Lung (tissue), 11 donors: ENCODE measurements at regions not wholly inside any gene's neighbourhood (a gene's known extent, or its start where the extent isn't known, plus 50 kb on each side); places are given as distances from the start of the nearest gene placed in this dataset.
"Not testable (repeated sequence)": the region's sequence is repeated elsewhere in the genome, so short reads cannot be mapped to it uniquely, and the experiment has no call there.

ENCODE experiments used
- ATAC-seq: fragments of 200-7000 bp; cut with Tn5 transposase; one replicate; pipeline ENCODE4 v1.9.1; 2020; ENCODE audit warnings: moderate number of reproducible peaks; ENCODE audit not compliant: insufficient read depth, low FRiP score
- DNase-seq, 3 donors: peaks; one replicate each; pipeline ENCODE4 v3.0.0-alpha.2; 2013 to 2017
- H3K27ac ChIP-seq, 2 donors: one replicate each; pipeline ENCODE4 v1.5.1; 2013; ENCODE audit warnings: mild to moderate bottlenecking in 2 of 2, moderate library complexity in 2 of 2, control low read depth in 1 of 2, inconsistent platforms in 1 of 2, low read depth in 1 of 2, low read length in 1 of 2
- H3K27me3 ChIP-seq, 3 donors: one replicate each; pipeline ENCODE4 v1.5.1; 2013; ENCODE audit warnings: low read length in 2 of 3; ENCODE audit not compliant: control insufficient read depth in 3 of 3, insufficient read depth in 3 of 3
- H3K36me3 ChIP-seq, 4 donors: one replicate each; pipeline ENCODE4 v1.5.1; 2013; ENCODE audit warnings: low read length in 4 of 4, mild to moderate bottlenecking in 1 of 4, moderate library complexity in 1 of 4; ENCODE audit not compliant: control insufficient read depth in 4 of 4, insufficient read depth in 4 of 4
- H3K4me1 ChIP-seq, 5 donors: one replicate each; pipeline ENCODE4 v1.5.1; 2013; ENCODE audit warnings: low read length in 5 of 5, mild to moderate bottlenecking in 2 of 5, moderate library complexity in 1 of 5; ENCODE audit not compliant: control insufficient read depth in 5 of 5, insufficient read depth in 5 of 5
- H3K4me3 ChIP-seq: one replicate; pipeline ENCODE4 v1.5.1; 2013; ENCODE audit warnings: mild to moderate bottlenecking, control low read depth, moderate library complexity
- H3K9ac ChIP-seq, 2 donors: one replicate each; pipeline ENCODE4 v1.5.1; 2013; ENCODE audit warnings: low read length in 2 of 2, control low read depth in 1 of 2; ENCODE audit not compliant: insufficient read depth in 1 of 2
- H3K9me3 ChIP-seq, 4 donors: one replicate each; pipeline ENCODE4 v1.5.1; 2013; ENCODE audit warnings: low read length in 3 of 4, mild to moderate bottlenecking in 1 of 4, moderate library complexity in 1 of 4; ENCODE audit not compliant: control insufficient read depth in 4 of 4, insufficient read depth in 3 of 4
- WGBS, 2 donors: extraction: QIAGEN DNeasy Blood & Tissue Kit; methylation state at CpG; one replicate each; pipeline ENCODE4 v1.1.7; 2013; 5-methylcytosine and 5-hydroxymethylcytosine counted together
- TF ChIP-seq, protein P1 (sequence below): IDR thresholded peaks from 2 replicates; pipeline ENCODE4 v1.5.1; 2012; ENCODE audit warnings: mild to moderate bottlenecking; ENCODE audit errors: control extremely low read depth, extremely low read depth
- donor health status: control.
- donor health status: control.
- donor health status: Bipolar disorder and iron deficiency.
- donor health status: healthy.
- donor health status: DM: yes; HTN: yes; CAD: no.

DNA sequence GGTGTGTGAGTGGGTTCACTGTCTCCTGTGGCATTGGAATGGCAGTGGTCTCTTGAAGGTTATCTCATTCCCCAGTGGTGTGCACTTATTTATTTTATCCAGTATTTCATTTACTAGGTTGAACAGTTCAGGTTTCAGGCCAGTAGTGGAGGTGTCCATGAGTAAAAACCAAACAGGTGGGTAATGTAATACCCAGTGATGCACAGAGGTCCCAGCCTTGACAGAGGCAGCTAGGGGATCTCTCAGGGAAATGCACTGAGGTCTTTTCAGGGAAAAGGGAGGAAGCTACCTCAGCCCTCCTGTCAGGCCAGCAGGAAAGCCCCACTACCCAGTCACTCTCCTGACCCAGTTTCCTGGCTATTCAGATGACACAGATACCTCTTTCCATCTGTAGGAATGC lies 403.6 kb downstream of the UTRN start:
- Histone ChIP-seq H3K36me3 (peaks cover 0 to 12% (median 8%) of the 10 kb centered on the region in 4 donors), H3K4me3 (no peak overlapping the region), H3K27me3 (no peaks in the 10 kb centered on the region), H3K27ac (no peak overlapping the region), H3K4me1 (peaks cover 0 to 2% (median 0%) of the 10 kb centered on the region in 5 donors), H3K9me3 (peaks cover 0 to 12% (median 4%) of the 10 kb centered on the region in 4 donors), H3K9ac (no peak overlapping the region)
- ATAC-seq (no peak), DNase-seq (no peak)
- TF ChIP-seq, protein P1, sequence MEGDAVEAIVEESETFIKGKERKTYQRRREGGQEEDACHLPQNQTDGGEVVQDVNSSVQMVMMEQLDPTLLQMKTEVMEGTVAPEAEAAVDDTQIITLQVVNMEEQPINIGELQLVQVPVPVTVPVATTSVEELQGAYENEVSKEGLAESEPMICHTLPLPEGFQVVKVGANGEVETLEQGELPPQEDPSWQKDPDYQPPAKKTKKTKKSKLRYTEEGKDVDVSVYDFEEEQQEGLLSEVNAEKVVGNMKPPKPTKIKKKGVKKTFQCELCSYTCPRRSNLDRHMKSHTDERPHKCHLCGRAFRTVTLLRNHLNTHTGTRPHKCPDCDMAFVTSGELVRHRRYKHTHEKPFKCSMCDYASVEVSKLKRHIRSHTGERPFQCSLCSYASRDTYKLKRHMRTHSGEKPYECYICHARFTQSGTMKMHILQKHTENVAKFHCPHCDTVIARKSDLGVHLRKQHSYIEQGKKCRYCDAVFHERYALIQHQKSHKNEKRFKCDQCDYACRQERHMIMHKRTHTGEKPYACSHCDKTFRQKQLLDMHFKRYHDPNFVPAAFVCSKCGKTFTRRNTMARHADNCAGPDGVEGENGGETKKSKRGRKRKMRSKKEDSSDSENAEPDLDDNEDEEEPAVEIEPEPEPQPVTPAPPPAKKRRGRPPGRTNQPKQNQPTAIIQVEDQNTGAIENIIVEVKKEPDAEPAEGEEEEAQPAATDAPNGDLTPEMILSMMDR: no peak

DNA sequence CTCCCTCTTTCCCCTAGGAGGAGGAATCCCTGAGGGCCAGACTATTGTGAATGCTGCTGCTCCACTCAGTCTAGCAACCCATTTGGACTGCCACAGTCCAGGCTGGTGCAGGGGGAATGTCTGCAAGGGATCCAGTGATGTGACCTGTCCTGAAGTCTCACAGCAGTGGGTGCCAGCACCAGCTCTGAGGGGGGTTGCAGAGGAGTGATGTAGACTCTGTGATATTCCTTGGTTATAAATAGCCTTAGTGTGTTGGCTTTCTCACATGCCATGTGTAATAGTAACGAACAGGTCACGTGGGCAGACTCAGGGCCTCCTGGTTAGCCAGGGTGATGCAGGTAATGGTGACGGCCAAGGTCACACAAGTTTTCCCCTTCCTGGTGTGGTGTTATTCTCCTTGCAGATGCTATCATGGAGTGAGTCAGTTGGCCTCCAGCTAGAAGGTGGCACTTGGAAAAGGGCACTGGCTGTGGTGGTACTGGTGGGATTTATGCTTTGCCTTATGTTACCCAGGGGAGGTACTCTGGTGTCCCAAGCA lies 404.4 kb downstream of the UTRN start:
- TF ChIP-seq, protein P1: no peak
- H3K4me3 ChIP-seq: no peak overlapping the region
- H3K27me3 ChIP-seq: no peaks in the 10 kb centered on the region
- no peak overlapping the region for H3K27ac ChIP-seq
- peaks cover 0 to 12% (median 4%) of the 10 kb centered on the region in 4 donors for H3K9me3 ChIP-seq
- peaks cover 0 to 12% (median 8%) of the 10 kb centered on the region in 4 donors for H3K36me3 ChIP-seq
- DNase-seq (no peak), ATAC-seq (no peak)
- WGBS, 2 donors: 96 to 100% methylated on average over 3 of the region's 3 CpGs
- no peak overlapping the region for H3K9ac ChIP-seq
- H3K4me1 ChIP-seq: peaks cover 0 to 2% (median 0%) of the 10 kb centered on the region in 5 donors

DNA sequence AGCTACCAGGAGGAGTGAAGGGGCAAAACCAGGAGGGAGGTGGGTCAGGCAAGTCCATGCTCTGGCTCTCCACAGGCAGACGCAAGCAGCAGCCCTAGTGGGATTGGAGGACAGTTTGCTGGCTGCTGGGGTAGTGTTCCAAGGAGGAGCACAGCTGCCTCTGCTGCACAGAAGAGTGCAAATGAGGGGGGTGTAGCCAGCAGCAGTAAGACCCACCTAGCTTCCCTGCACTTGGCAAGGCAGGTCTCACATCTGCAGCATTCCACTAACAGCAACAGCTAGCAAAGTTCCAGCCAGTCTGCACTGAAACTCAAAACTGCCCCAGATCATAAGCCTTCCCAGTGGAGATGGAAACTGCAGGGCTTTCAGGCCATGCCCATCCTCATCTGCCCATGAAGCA lies 405.0 kb downstream of the UTRN start:
- TF ChIP-seq, protein P1: no peak
- Histone ChIP-seq H3K9ac (no peak overlapping the region), H3K36me3 (peaks cover 0 to 12% (median 8%) of the 10 kb centered on the region in 4 donors), H3K9me3 (peaks cover 0 to 12% (median 4%) of the 10 kb centered on the region in 4 donors), H3K27ac (no peak overlapping the region), H3K4me1 (peaks cover 0 to 2% (median 0%) of the 10 kb centered on the region in 5 donors), H3K4me3 (no peak overlapping the region), H3K27me3 (no peaks in the 10 kb centered on the region)
- no peak for DNase-seq
- no peak for ATAC-seq
- WGBS, 2 donors: 93 to 100% methylated on average over 1 of the region's 1 CpG

DNA sequence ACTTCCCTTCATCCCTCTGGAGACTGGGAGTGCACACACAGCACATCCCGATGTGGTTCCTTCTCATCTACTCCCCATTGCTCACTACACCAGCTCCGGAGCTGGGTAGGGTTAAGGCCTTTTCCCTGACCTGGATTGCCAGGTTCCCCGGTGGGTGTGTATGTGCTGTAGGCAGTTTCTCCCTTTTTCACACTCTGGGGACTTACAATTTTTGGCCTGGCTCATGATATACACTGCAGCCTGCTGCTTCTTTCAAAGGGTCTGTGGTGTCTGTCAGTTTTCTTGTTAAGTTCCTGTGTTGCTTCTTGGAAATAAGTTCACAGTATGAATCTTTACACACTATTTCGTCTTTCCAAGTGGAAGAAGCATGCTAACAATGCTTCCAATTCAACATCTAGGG lies 405.5 kb downstream of the UTRN start:
- no peak overlapping the region for H3K4me3 ChIP-seq
- no peak for ATAC-seq
- no peak overlapping the region for H3K27ac ChIP-seq
- no peaks in the 10 kb centered on the region for H3K27me3 ChIP-seq
- H3K4me1 ChIP-seq: peaks cover 0 to 2% (median 0%) of the 10 kb centered on the region in 5 donors
- 80 to 94% methylated on average over 4 of the region's 4 CpGs for WGBS, 2 donors
- DNase-seq: no peak
- no peak overlapping the region for H3K9ac ChIP-seq
- peaks cover 0 to 12% (median 8%) of the 10 kb centered on the region in 4 donors for H3K36me3 ChIP-seq
- TF ChIP-seq, protein P1: no peak
- peaks cover 0 to 12% (median 4%) of the 10 kb centered on the region in 4 donors for H3K9me3 ChIP-seq

DNA sequence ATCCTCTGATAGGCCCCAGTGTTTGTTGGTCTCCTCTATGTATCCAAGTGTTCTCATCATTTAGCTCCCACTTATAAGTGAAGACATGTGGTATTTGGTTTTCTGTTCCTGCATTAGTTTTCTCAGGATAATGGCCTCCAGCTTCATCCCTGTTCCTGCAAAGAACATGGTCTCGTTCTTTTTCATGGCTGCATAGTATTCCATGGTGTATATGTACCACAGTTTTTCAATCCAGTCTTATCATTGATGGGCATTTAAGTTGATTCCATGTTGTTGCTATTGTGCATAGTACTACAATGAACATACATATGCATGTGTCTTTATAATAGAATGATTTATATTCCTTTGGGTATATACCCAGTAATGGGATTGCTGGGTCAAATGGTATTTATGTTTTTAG lies 406.9 kb downstream of the UTRN start:
- not testable (repeated sequence) for H3K4me3 ChIP-seq

More for the DNA sequence above, 406.9 kb downstream of the UTRN start:
- not testable (repeated sequence) for H3K9ac ChIP-seq, H3K27ac ChIP-seq, ATAC-seq, H3K27me3 ChIP-seq, H3K9me3 ChIP-seq, DNase-seq
- 98 to 100% methylated on average over 1 of the region's 1 CpG for WGBS, 2 donors
- Histone ChIP-seq H3K36me3 (peaks cover 0 to 12% (median 4%) of the 10 kb centered on the region in 4 donors), H3K4me1 (peaks cover 0 to 13% (median 0%) of the 10 kb centered on the region in 5 donors)
